Ramos (cell line): ENCODE measurements at regions not wholly inside any gene's neighbourhood (a gene's known extent, or its start where the extent isn't known, plus 50 kb on each side); places are given as distances from the start of the nearest gene placed in this dataset.

Experiments used
- in situ Hi-C: fragments of 300-500 bp; cut with MboI; formaldehyde crosslinking; loops from one replicate; pipeline ENCODE4 v1.14.3; 2022; ENCODE audit warnings: low sequenced_read_pairs; ENCODE audit not compliant: unreplicated experiment

GRCh38 chrX:26007462-26007861 lies 130.7 kb upstream of the MAGEB18 start:
- in situ Hi-C loops = no loop called here

GRCh38 chrX:26008042-26008441 lies 130.1 kb upstream of the MAGEB18 start:
- in situ Hi-C loops = no loop called here

- in situ Hi-C loops = no loop called here
Measured at GRCh38 chrX:26008691-26009090, 129.5 kb upstream of the MAGEB18 start.

GRCh38 chrX:26019386-26019785 lies 118.8 kb upstream of the MAGEB18 start:
- in situ Hi-C loops = no loop called here

- in situ Hi-C loops = no loop called here
Measured at GRCh38 chrX:26026179-26026578, 112.0 kb upstream of the MAGEB18 start.

- in situ Hi-C loops = no loop called here
Measured at GRCh38 chrX:26032111-26032912, 105.8 kb upstream of the MAGEB18 start.

GRCh38 chrX:26037367-26037766 lies 100.8 kb upstream of the MAGEB18 start:
- in situ Hi-C loops = no loop called here

GRCh38 chrX:26050099-26050498 lies 88.0 kb upstream of the MAGEB18 start:
- in situ Hi-C loops = no loop called here

- in situ Hi-C loops = no loop called here
Measured at GRCh38 chrX:26070882-26071281, 67.3 kb upstream of the MAGEB18 start.

- in situ Hi-C loops = no loop called here
Measured at GRCh38 chrX:26071618-26072017, 66.5 kb upstream of the MAGEB18 start.

- in situ Hi-C loops = no loop called here
Measured at GRCh38 chrX:26083093-26083492, 55.0 kb upstream of the MAGEB18 start.
